GM10266 (cell line): ENCODE measurements at regions not wholly inside any gene's neighbourhood (a gene's known extent, or its start where the extent isn't known, plus 50 kb on each side); places are given as distances from the start of the nearest gene placed in this dataset.

ENCODE experiments used
- DNase-seq: peaks from one replicate; pipeline ENCODE4 v3.0.0; 2012; ENCODE audit errors: extremely low spot score
- TF ChIP-seq, protein P1 (sequence below): IDR thresholded peaks from 2 replicates; pipeline ENCODE4 v1.5.1; 2012; ENCODE audit warnings: mild to moderate bottlenecking, low read depth; ENCODE audit not compliant: control insufficient read depth, insufficient read depth; ENCODE audit errors: missing control alignments

DNA sequence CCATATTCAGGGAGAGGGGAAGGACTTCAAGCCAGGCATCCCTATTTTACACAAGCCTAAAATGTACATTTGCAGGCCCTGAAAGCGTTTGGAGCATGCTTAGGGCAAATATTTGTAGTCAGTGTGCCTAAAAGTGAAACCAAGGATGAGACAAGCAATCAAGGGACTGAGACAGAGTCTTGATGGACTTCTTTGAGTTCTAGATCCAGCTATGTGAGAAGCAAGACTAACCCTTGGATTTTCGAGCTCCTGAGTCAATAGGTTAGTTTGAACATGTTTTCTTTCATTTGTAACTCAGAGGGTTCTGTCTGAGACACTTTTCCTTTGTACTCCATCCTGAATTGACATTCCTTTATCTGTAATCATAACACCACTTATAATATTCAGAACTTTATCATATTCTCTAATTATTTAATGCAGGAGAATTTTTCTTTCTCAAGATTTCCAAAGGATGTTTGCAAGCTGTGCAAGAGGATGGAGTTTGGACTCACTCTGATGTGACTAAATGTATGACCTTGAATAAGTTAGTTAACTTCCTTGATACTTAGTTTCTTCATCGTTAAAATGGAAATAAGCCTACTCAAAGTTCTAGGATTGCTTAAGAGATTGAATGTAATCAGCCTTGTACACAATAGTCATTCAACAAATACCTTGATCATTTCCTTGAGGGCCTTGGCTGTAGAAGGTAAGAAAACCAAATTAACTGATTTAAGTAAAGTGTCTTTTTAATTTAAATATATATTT, 1237.8 kb upstream of the ZEB2 start:
- TF ChIP-seq, protein P1, sequence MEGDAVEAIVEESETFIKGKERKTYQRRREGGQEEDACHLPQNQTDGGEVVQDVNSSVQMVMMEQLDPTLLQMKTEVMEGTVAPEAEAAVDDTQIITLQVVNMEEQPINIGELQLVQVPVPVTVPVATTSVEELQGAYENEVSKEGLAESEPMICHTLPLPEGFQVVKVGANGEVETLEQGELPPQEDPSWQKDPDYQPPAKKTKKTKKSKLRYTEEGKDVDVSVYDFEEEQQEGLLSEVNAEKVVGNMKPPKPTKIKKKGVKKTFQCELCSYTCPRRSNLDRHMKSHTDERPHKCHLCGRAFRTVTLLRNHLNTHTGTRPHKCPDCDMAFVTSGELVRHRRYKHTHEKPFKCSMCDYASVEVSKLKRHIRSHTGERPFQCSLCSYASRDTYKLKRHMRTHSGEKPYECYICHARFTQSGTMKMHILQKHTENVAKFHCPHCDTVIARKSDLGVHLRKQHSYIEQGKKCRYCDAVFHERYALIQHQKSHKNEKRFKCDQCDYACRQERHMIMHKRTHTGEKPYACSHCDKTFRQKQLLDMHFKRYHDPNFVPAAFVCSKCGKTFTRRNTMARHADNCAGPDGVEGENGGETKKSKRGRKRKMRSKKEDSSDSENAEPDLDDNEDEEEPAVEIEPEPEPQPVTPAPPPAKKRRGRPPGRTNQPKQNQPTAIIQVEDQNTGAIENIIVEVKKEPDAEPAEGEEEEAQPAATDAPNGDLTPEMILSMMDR = no peak
- no peak for DNase-seq

DNA sequence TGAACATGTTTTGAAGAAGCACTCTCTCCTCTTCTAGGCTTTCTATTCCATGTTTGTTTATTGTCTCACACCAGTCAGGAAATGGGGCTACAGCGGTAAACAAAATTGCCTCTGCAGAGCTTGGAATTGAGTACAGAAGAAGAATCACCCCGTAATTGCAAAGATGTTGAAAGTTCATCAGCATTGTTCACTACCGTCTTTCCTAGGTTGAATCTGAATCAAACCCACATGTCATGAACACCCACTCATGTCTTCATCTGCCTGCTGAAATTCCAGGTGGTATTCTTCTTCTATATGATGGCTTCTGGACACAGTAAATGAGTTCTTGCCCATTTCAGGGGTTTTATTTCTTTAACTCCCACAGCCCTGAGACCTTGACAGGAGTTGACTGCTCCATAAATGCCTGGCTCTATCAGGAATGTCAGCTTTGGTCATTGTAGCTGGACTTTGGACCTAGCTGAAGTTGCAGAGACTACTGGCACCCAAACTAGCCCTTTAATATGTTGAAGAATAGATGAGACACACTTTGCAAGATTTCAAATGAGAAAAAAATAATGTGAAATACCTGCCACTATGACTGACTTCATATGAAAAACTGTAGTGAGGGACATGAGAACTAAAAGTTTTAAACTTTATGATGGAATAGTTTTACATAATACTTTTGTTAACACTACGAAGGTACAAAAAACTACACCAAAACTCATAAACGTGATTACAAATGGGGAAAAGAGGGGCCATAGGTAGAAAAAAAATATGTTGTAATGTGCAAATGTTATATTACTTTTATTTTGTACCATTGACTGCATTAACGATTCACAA, 1235.3 kb upstream of the ZEB2 start:
- TF ChIP-seq, protein P1 = no peak

DNA sequence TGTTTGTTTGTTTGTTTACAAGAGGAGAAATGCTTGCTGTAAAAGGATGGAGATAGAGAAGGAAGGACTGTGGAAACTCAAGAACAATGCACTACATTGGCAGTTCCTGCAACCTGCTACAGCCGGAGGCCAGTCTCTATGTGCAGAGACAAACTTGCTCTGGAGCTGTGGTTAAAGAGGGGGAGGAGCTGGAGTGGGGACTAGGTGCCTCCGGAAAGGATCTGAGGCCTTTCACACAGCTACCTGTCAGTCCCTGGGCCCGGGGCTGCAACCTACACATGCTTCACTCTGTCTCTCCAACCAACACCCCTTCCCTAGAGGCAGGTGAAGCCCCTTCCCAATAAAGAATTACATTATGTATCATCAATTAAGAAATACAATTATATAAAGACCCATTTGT, 1234.0 kb upstream of the ZEB2 start:
- TF ChIP-seq, protein P1 = no peak
- no peak for DNase-seq

More for the DNA sequence above, 1235.3 kb upstream of the ZEB2 start:
- DNase-seq = no peak

DNA sequence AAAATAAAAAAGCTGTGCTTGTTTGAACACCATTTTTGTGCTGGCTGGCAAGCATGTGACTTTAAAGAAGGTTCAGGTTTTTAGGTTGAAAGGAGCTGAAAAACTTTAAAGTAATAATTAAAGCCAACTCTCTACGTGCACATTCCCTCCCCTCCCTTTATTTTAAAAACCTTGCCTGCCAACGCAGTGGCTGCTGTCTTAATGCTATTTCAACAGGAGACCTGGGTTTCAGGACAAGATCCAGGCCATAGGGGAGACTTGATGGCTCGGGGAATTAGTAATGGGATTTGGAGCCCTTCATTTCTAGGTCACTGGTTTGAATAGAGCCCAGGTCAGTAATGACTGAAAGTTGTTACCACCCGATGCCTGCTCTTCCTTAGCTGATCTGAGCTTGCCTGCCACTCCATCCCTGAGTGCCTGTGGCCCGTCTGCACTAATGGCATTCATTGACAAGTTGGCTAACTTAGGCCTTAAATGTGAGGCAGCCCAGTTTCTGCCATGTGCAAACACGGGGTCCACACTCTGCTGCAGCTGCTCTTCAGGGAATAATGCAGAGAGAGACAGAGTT, 1233.2 kb upstream of the ZEB2 start:
- DNase-seq = no peak
- TF ChIP-seq, protein P1 = no peak

DNA sequence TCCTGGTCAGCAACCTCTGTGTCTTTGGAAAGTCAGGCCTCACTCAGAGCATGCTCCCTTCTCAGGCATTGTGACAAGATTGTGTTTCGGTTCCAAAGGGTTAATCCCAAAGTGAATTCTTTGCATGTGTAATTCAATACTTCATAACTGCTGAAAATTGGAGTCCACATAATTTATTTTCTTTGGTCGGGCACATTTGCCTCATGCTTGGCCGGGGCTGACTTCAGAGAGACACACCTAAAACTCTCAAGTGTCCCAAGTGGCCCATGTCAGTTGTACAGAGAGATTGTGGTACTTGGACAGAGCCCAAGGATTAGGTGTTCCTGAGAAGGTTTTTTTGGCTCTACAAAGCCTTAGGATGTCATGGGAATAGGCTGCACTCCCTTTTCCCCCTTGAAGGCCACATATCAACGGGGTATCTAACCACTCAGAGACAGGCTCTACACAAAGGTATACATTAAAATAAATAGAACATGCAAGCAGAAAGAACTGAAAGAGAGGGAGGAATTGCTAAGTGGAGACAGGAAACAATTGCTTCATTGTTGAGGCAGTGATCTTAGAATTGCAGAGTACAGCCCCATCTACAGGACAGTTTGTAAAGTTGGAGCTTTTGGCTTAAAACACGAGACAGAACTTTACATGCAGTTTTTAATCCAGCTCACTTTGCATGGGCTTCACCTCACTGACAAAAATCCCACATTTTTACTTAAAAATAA, 1232.3 kb upstream of the ZEB2 start:
- peak; percentile 36 for DNase-seq
- TF ChIP-seq, protein P1 = peak; percentile 53

DNA sequence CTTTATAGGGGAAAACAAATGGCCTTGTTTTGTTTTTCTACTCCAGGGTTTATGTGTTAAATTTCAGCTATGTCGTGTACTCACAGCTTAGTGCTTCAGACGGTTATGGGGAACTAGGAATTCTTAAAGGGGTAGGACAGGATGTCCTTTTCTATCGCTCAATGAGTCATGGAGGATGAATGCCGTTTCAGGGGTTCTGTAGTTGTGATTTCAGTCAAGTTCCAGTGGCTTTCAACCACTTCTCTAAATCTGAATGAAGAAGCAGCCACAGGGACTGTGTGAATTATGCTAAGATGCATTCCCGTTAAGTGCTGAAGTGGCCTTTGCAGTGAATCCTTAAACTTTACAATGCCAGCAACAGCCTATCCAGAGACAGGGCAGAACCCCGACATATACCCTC, 1231.7 kb upstream of the ZEB2 start:
- TF ChIP-seq, protein P1 = no peak
- DNase-seq = peak; percentile 24
